Fibroblast of skin of back (primary cell): ENCODE measurements at regions not wholly inside any gene's neighbourhood (a gene's known extent, or its start where the extent isn't known, plus 50 kb on each side); places are given as distances from the start of the nearest gene placed in this dataset.

ENCODE experiments used
- DNase-seq: peaks from one replicate; pipeline ENCODE4 v3.0.0-alpha.2; 2013

GRCh38 chr5:124260921-124261515 is 485.4 kb downstream of the ZNF608 start:
- no peak for DNase-seq

- no peak for DNase-seq
Measured at GRCh38 chr5:124259017-124259416, 487.4 kb downstream of the ZNF608 start.

- no peak for DNase-seq
Measured at GRCh38 chr5:124257048-124257447, 489.4 kb downstream of the ZNF608 start.

DNA sequence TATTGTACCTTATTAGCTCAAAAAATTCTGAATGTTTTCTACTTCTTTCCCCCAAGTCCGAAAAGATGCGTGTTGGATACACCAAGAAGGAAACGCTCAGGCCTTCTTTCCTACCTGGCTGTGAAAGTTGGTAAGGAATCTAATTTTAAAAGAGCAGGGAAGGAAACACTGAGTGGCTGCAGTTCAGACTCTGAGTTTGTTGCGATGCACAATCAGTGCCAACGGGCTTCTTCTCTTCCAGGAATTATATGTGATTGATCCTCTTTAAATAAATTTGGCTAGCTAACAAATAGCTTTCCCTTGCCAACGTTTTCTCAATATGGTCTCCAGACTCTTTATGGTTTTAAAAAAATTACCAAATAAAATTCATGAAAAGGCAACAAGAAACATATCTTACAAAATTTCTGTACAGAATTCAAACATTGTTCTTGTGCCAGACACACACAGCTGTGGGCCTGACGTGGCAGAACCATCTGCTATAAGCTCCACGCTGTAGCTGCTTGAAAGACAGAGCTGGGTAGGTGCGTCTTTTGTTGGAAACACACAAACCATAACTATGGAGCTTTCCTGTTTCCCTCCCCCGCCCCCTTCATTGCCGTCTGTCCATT is 493.1 kb downstream of the ZNF608 start:
- no peak for DNase-seq

GRCh38 chr5:124252747-124253146 is 493.7 kb downstream of the ZNF608 start:
- DNase-seq: no peak

DNA sequence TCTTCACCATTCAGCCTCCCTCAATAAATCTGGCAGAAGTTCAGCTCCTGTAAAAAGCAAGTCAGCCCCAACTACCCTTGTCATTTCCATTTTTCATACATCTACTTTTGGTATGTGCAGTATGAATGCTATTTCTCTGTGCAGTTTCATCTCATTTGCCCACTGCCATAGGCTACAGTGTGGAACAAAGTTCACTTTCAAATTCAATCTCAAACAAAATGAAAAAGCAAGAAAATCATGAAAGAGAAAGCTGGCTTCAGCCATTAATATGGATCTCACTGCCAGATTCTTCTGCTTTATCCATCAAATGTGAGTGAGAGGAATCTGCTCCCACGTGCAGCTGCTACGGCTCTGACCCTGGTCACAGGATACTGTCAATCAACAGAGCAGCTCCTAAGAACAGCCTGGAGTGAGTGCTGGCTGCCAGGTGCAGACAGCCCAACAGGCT is 494.2 kb downstream of the ZNF608 start:
- peak; percentile 53 for DNase-seq

GRCh38 chr5:124245276-124245675 is 501.2 kb downstream of the ZNF608 start:
- DNase-seq: no peak

GRCh38 chr5:124240732-124241131 is 505.7 kb downstream of the ZNF608 start:
- no peak for DNase-seq

- peak; percentile 27 for DNase-seq
Measured at GRCh38 chr5:124239572-124239971, 506.9 kb downstream of the ZNF608 start.

DNA sequence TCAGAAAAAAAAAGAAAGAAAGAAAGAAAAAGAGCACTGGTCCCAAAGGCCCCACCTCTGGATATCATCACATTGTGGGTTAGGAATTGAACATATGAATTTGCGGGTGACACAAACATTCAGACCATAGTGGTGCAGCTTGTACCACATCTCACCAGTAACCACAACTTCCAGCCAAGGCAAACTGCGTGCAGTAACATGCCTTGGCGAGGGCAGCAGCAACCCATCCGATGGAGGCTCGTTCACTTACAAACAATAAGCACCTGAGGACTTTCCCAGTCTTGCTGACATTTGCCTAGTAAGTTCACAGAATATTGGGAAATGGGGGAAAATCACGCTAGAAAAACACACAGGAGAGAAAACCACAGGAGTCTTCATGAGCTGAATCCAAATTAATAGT is 508.1 kb downstream of the ZNF608 start:
- no peak for DNase-seq

GRCh38 chr5:124237206-124237695 is 509.2 kb downstream of the ZNF608 start:
- no peak for DNase-seq

DNA sequence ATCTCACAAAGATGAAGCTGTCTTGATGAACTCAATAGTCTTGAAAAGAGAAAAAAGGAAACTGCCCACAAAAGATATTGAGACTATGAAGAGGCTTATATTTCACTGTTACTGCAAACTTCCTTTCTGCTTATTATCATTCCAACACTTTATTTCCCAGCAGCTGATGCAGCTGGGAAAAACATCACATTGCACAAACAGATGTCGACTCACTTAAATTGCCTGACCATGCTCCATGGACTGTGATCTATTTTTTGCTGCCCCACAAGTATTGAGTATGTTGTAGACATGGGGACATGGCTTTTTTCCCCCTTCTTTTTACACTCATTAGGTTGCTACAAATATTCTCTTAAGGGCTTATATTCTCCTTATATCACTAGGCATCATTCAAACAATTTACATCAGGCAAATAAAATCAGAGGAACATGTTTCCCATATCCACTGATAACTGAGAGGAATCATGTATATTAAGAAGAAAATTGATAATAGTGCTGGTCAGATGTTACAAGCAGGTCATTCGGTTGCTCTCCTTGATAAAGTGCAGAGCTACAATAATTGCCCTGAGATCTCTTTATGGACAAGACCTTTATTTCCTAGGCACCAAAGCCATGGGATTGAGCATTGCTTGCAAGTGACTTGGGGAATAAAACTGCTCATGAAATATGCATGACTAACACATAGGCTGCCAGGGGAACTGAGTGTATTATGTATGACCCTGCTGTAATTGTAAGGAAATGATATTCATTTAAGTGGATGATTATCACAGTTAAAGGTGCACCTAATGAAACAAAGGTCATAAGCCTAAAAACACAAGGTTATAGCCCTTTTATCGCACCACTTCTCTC is 509.9 kb downstream of the ZNF608 start:
- DNase-seq: peak; percentile 11

DNA sequence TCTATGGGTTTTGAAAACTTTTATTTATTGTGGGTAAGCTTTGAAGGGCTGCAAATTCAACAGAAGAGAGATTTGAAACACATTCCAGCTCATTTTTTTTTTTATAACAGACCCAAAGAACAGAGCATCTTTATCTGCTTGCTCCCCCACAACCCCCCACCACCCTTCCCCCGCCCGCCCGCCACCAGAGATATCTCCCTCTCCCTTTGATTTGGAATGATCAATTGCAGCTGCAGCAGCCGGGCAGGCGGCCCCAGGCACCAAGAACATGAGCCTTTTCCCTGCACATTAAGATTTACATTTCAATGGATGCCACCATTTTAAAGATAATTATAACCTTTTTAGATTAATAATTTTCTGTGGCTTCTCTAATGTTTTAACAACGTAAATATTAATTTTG is 510.9 kb downstream of the ZNF608 start:
- no peak for DNase-seq

GRCh38 chr5:124234770-124235562 is 511.5 kb downstream of the ZNF608 start:
- DNase-seq: no peak

DNA sequence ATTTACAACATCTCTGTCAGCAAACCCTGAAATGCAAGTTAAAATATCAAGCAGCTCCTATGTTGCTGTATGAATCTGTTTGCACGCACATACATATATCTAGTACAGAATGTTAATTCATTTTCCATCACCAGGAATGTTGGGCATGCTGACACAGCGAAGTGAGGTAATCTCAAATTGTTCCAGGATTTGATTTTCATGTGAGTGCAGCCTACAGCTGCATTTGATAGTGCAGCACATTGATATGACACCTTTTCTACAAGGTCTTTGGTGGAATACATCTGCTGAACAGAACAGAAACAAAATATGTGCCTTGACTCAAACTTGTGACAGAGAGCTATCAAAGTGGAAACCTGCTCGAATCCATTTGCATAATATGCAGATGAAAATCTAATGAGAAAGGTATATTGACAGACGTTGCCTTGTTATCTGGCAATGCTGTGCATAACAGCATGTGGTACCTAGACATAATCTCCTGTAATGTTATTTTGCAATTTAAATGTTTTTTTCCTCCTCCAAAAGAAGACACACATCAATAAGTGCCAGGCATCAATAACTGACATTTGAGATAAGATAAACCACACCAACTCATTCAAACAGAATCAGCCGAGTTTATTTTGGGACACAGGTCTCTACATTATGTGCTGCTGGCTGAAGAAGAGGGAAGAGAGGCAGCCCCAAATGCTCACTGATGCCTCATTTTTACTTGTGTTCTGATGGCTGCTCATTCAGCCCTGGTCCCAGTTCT is 512.2 kb downstream of the ZNF608 start:
- DNase-seq: no peak

DNA sequence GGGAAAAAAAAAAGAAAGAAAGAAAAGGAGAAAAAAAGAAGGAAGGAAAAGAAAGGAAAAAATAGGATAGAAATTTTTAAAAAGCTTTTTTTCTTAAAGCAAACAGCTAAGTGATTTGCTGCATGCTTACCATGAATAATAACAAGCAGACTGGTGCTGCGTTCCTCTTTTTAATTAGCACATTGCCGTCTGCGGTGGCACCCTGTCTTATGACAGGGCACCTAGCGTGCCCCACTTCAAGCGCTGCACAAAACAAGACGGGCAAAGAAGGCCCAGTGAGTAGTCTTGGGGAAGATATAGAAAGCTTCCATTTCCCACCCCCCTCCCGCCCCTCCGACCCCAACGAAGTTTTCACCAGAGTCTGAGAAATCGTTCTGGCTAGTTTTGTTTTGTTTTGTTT is 513.9 kb downstream of the ZNF608 start:
- no peak for DNase-seq

DNA sequence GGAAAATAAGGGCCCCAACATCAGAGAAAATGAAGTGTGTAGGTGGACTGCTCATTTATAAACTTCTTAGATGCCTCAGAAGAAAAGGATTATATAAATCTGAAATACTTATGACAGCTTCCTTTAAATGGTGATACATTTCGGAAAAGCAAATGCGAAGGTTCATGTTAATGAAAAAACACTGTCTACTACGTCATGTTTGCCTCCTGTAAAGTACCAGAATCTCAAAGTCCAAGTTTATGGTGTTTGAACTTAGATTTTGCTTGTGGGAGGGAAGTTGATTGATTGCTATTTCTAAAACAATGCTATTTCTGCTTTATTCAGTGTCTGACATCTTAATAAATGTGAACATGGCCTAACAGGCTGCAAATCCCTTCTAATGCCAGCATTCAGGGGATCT is 514.6 kb downstream of the ZNF608 start:
- DNase-seq: no peak

GRCh38 chr5:124231230-124231629 is 515.2 kb downstream of the ZNF608 start:
- DNase-seq: no peak

DNA sequence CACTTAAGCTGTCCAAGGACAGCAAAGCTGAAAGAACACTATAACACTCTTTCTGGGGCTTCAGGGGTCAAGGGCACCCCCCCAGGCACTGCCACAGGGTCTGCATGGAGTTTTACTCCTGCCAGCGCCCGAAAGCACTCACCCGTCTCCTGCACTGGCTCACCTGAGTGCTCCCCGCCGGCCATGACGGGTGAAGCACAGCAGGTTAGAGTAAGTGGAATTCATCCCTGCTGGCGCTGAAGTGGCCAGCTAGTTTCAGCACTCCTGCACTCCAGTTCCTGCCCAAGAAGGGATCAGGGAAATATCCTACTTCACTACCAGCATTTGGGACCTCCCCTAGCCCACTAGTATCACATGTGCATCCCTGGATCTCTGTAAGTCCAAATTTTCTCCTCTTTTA is 516.0 kb downstream of the ZNF608 start:
- DNase-seq: no peak

- no peak for DNase-seq
Measured at GRCh38 chr5:124229352-124229751, 517.1 kb downstream of the ZNF608 start.

GRCh38 chr5:124227914-124228313 is 518.5 kb downstream of the ZNF608 start:
- DNase-seq: no peak

DNA sequence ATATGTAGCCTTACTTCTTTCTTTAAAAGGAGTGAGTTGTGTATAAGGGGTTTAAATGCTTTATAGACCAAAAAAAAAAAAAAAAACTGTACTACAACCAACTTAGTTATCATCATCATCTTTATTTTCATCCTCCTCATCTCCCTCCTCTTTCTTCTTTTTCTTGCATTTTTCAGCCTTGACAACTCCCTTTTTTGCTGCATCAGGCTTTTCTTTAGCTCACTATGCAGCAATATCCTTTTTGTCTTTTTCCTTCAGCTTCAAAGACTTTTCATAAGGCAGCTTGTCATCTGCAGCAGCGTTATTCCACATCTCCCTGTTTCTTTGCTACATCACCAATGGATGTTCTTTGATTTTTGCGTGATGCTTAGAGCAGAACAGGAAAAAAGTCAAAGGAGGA is 526.0 kb downstream of the ZNF608 start:
- no peak for DNase-seq
